Colon (tissue), 2 donors: ENCODE measurements at regions not wholly inside any gene's neighbourhood (a gene's known extent, or its start where the extent isn't known, plus 50 kb on each side); places are given as distances from the start of the nearest gene placed in this dataset.
"Not testable (repeated sequence)": the region's sequence is repeated elsewhere in the genome, so short reads cannot be mapped to it uniquely, and the experiment has no call there.

Experiments used
- FAIRE-seq: peaks from 2 replicates; lab custom pipeline; 2012; peaks lifted over from hg19 to GRCh38; lab: Jason Lieb, UNC
- donor health status: control.
- donor health status: control.

- FAIRE-seq = peak; percentile 43
Measured at GRCh38 chr14:71399057-71399487, 491.8 kb downstream of the PCNX1 start.

GRCh38 chr14:71400871-71401321, 493.6 kb downstream of the PCNX1 start:
- FAIRE-seq = no peak

- not testable (repeated sequence) for FAIRE-seq
Measured at GRCh38 chr14:71402415-71402814, 495.2 kb downstream of the PCNX1 start.

- no peak for FAIRE-seq
Measured at GRCh38 chr14:71403656-71404055, 496.4 kb downstream of the PCNX1 start.

- FAIRE-seq = no peak
Measured at GRCh38 chr14:71405676-71406075, 498.4 kb downstream of the PCNX1 start.

GRCh38 chr14:71408362-71409030, 501.2 kb downstream of the PCNX1 start:
- no peak for FAIRE-seq

- FAIRE-seq = no peak
Measured at GRCh38 chr14:71410578-71411284, 503.5 kb downstream of the PCNX1 start.

- no peak for FAIRE-seq
Measured at GRCh38 chr14:71411285-71411595, 504.0 kb downstream of the PCNX1 start.

GRCh38 chr14:71411738-71412137, 504.5 kb downstream of the PCNX1 start:
- FAIRE-seq = no peak

- no peak for FAIRE-seq
Measured at GRCh38 chr14:71414631-71415403, 507.6 kb downstream of the PCNX1 start.

GRCh38 chr14:71415404-71415690, 508.1 kb downstream of the PCNX1 start:
- no peak for FAIRE-seq

GRCh38 chr14:71416392-71416791, 509.1 kb downstream of the PCNX1 start:
- no peak for FAIRE-seq

- no peak for FAIRE-seq
Measured at GRCh38 chr14:71418532-71419245, 511.4 kb downstream of the PCNX1 start.

- FAIRE-seq = no peak
Measured at GRCh38 chr14:71423481-71423880, 508.7 kb upstream of the RGS6 start.

- FAIRE-seq = peak; percentile 31
Measured at GRCh38 chr14:71424941-71425340, 507.3 kb upstream of the RGS6 start.

- FAIRE-seq = no peak
Measured at GRCh38 chr14:71426001-71426400, 506.2 kb upstream of the RGS6 start.

GRCh38 chr14:71429902-71430301, 502.3 kb upstream of the RGS6 start:
- FAIRE-seq = no peak

GRCh38 chr14:71430321-71430677, 501.9 kb upstream of the RGS6 start:
- no peak for FAIRE-seq

- no peak for FAIRE-seq
Measured at GRCh38 chr14:71430678-71431376, 501.4 kb upstream of the RGS6 start.

GRCh38 chr14:71432334-71433110, 499.7 kb upstream of the RGS6 start:
- FAIRE-seq = no peak

GRCh38 chr14:71433303-71433702, 498.9 kb upstream of the RGS6 start:
- FAIRE-seq = no peak
